SK-N-SH (cell line): ENCODE measurements at regions not wholly inside any gene's neighbourhood (a gene's known extent, or its start where the extent isn't known, plus 50 kb on each side); places are given as distances from the start of the nearest gene placed in this dataset.
"Not testable (repeated sequence)": the region's sequence is repeated elsewhere in the genome, so short reads cannot be mapped to it uniquely, and the experiment has no call there.

ENCODE experiments used
- CTCF ChIA-PET: fragments of 300-600, 350-600 bp; formaldehyde crosslinking; extraction: SDS; loops from one replicate; lab custom pipeline; 2021; lab: Yijun Ruan, JAX
- POLR2A ChIA-PET: fragments of 350-600 bp; sonication (Branson Sonifier 250); formaldehyde crosslinking; extraction: SDS; loops from one replicate; lab custom pipeline; 2020; ENCODE audit warnings: antibody characterized with exemption, inconsistent platforms; lab: Yijun Ruan, JAX
- DNase-seq: peaks from one replicate; pipeline ENCODE4 v3.0.0; 2012
- H2AFZ ChIP-seq: fragments of 200-600 bp; sonication (generic); 2 replicates; pipeline ENCODE4 v1.8.1; 2016; ENCODE audit warnings: antibody characterized with exemption, mild to moderate bottlenecking, low read depth
- H3F3A ChIP-seq: fragments of 200-600 bp; sonication (generic); replicated peaks from 2 replicates; pipeline ENCODE3; 2016; ENCODE audit warnings: antibody characterized with exemption, mild to moderate bottlenecking; ENCODE audit not compliant: insufficient read depth
- H3K27ac ChIP-seq, 2 experiments: fragments of 200-500 bp in 1 of 2; fragments of 200-600 bp in 1 of 2; sonication (Bioruptor generic) in 1 of 2; sonication (generic), shearing (Covaris generic) in 1 of 2; 2 replicates each; pipeline versions ENCODE4 v1.5.1 to v1.6.1; 2014 to 2016; ENCODE audit warnings: low read depth in 2 of 2, inconsistent platforms in 1 of 2, low read length in 1 of 2, mild to moderate bottlenecking in 1 of 2, mixed read lengths in 1 of 2
- H3K27me3 ChIP-seq: fragments of 200-600 bp; sonication (generic), shearing (Covaris generic); 2 replicates; pipeline ENCODE4 v1.6.1; 2016; ENCODE audit warnings: mixed run types; ENCODE audit not compliant: insufficient read depth
- H3K36me3 ChIP-seq, 2 experiments: fragments of 200-500 bp in 1 of 2; fragments of 200-600 bp in 1 of 2; sonication (Bioruptor generic) in 1 of 2; sonication (generic) in 1 of 2; replicated peaks in 1 of 2; 2 replicates each; pipeline versions ENCODE3 to v1.5.1; 2014 to 2016; ENCODE audit warnings: low read length in 1 of 2, mild to moderate bottlenecking in 1 of 2; ENCODE audit not compliant: insufficient read depth in 2 of 2, control insufficient read depth in 1 of 2
- H3K4me1 ChIP-seq, 2 experiments: fragments of 200-500 bp in 1 of 2; fragments of 200-600 bp in 1 of 2; sonication (Bioruptor generic) in 1 of 2; sonication (generic), shearing (Covaris generic) in 1 of 2; 2 replicates each; pipeline versions ENCODE4 v1.5.1 to v1.6.1; 2014 to 2016; ENCODE audit warnings: low read depth in 1 of 2, low read length in 1 of 2, mixed run types in 1 of 2; ENCODE audit not compliant: insufficient read depth in 2 of 2, control insufficient read depth in 1 of 2
- H3K4me2 ChIP-seq: fragments of 200-600 bp; sonication (generic), shearing (Covaris generic); 2 replicates; pipeline ENCODE4 v1.6.1; 2017; ENCODE audit warnings: mixed run types
- H3K4me3 ChIP-seq, 2 experiments: fragments of 200-500 bp in 1 of 2; fragments of 200-600 bp in 1 of 2; sonication (Bioruptor generic) in 1 of 2; sonication (generic), shearing (Covaris generic) in 1 of 2; 2 replicates each; pipeline versions ENCODE4 v1.5.1 to v1.8.1; 2014 to 2016; ENCODE audit warnings: low read depth in 2 of 2, inconsistent platforms in 1 of 2, low read length in 1 of 2, mild to moderate bottlenecking in 1 of 2, mixed read lengths in 1 of 2, moderate library complexity in 1 of 2
- H3K79me2 ChIP-seq: fragments of 200-600 bp; sonication (generic); 2 replicates; pipeline ENCODE4 v1.8.1; 2017; ENCODE audit warnings: mild to moderate bottlenecking; ENCODE audit not compliant: insufficient read depth
- H3K9ac ChIP-seq: fragments of 200-600 bp; sonication (generic); 2 replicates; pipeline ENCODE4 v1.6.1; 2017; ENCODE audit warnings: mixed run types
- H3K9me2 ChIP-seq: fragments of 200-600 bp; sonication (generic); 2 replicates; pipeline ENCODE4 v1.6.1; 2017; ENCODE audit warnings: mixed run types
- H3K9me3 ChIP-seq: fragments of 200-600 bp; sonication (generic); 2 replicates; pipeline ENCODE4 v1.6.1; 2017; ENCODE audit warnings: mixed run types, mild to moderate bottlenecking, moderate library complexity
- H4K20me1 ChIP-seq: fragments of 200-600 bp; sonication (generic); 2 replicates; pipeline ENCODE4 v1.6.1; 2017; ENCODE audit warnings: mild to moderate bottlenecking, mixed run types; ENCODE audit not compliant: insufficient read depth
- CHD2 ChIP-seq: fragments of 150-350 bp; IDR thresholded peaks from 2 replicates; pipeline ENCODE4 v1.6.1; 2018; ENCODE audit warnings: low read length; ENCODE audit not compliant: partially characterized antibody
- ELF1 ChIP-seq: IDR thresholded peaks from 2 replicates; pipeline ENCODE4 v1.4.0; 2012
- FOSL2 ChIP-seq: IDR thresholded peaks from 2 replicates; pipeline ENCODE4 v1.4.0; 2012; ENCODE audit warnings: low read depth, mild to moderate bottlenecking, moderate library complexity, borderline replicate concordance
- FOXJ3 ChIP-seq: sonication (generic); formaldehyde crosslinking; IDR thresholded peaks from 2 replicates; pipeline ENCODE4 v1.5.1; 2020; ENCODE audit warnings: mild to moderate bottlenecking, missing genetic modification reagents
- JUND ChIP-seq: IDR thresholded peaks from 2 replicates; pipeline ENCODE4 v1.4.0; 2012
- MAX ChIP-seq: IDR thresholded peaks from 2 replicates; pipeline ENCODE4 v1.4.0; 2012; ENCODE audit warnings: low read depth
- NFIC ChIP-seq: IDR thresholded peaks from 2 replicates; pipeline ENCODE4 v1.4.0; 2012; ENCODE audit warnings: borderline replicate concordance
- PBX3 ChIP-seq: IDR thresholded peaks from 2 replicates; pipeline ENCODE4; 2012
- RCOR1 ChIP-seq: fragments of 150-350 bp; IDR thresholded peaks from 2 replicates; pipeline ENCODE4 v1.6.1; 2017; ENCODE audit warnings: antibody characterized with exemption, low read length
- REST ChIP-seq: IDR thresholded peaks from 2 replicates; pipeline ENCODE4 v1.6.1; 2012; ENCODE audit warnings: mild to moderate bottlenecking, low read depth, low read length, moderate library complexity
- SMC3 ChIP-seq: IDR thresholded peaks from 2 replicates; pipeline ENCODE4 v1.6.1; 2012; ENCODE audit warnings: low read depth, low read length, improper control_type of control experiment
- TCF12 ChIP-seq: IDR thresholded peaks from 2 replicates; pipeline ENCODE4 v1.4.0; 2012
- TEAD4 ChIP-seq: IDR thresholded peaks from 2 replicates; pipeline ENCODE4 v1.4.0; 2012; ENCODE audit warnings: mild to moderate bottlenecking, borderline replicate concordance; ENCODE audit not compliant: insufficient read depth
- YY1 ChIP-seq: IDR thresholded peaks from 2 replicates; pipeline ENCODE4 v1.4.0; 2012; ENCODE audit warnings: low read depth, mild to moderate bottlenecking
- WGBS: methylation state at CpG from one replicate; pipeline ENCODE4 v1.1.6; 2017; ENCODE audit warnings: low lambda C conversion rate; 5-methylcytosine and 5-hydroxymethylcytosine counted together

DNA sequence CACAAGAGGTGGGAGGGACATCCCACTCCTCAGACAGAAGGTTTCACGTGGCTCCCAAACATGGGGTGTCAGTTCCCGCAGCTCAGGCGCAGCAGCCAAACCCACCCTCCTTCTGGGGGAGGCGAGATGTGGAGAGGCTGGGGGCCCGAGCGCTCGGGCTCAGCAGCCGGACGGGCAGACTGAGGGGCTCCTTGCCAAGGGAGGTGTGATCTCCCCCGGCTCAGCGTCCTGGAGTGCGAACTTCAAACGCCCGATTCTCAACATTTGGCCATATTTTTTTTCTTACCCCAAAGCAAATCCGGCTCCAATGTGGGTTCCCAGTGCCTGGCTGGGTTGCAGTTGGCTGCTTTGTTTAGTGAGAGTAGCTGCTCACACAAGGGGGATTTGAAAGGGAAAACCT, 477.9 kb downstream of the MN1 start:
- Histone ChIP-seq H2AFZ (no peak overlapping the region), H3K27ac (no peak overlapping the region), H3K4me1 (no peaks in the 10 kb centered on the region), H3K27me3 (no peaks in the 10 kb centered on the region), H3K36me3 (no peaks in the 10 kb centered on the region), H3K4me2 (no peak overlapping the region), H3K9ac (no peak overlapping the region), H3K9me3 (no peaks in the 10 kb centered on the region), H3K9me2 (no peaks in the 10 kb centered on the region), H3K79me2 (no peaks in the 10 kb centered on the region), H3K4me3 (no peak overlapping the region), H3F3A (no peaks in the 10 kb centered on the region), H4K20me1 (no peaks in the 10 kb centered on the region)
- TF ChIP-seq TEAD4 (no peak), TCF12 (no peak), FOXJ3 (CRISPR knock-in tag) (no peak), NFIC (no peak), CHD2 (no peak), MAX (no peak), REST (no peak), PBX3 (no peak), YY1 (no peak), FOSL2 (no peak), JUND (no peak), SMC3 (no peak), ELF1 (no peak), RCOR1 (no peak)
- POLR2A ChIA-PET, result no interaction called here
- no peak for DNase-seq
- 50% methylated on average over 9 of the region's 15 CpGs for WGBS
- CTCF ChIA-PET, result interaction anchor here (0.6 to 1.7 kb wide), 3 partner anchors 8 to 832 kb away, joined by 3 to 8 read pairs (median 3); no protein-coding TSS in a partner anchor

DNA sequence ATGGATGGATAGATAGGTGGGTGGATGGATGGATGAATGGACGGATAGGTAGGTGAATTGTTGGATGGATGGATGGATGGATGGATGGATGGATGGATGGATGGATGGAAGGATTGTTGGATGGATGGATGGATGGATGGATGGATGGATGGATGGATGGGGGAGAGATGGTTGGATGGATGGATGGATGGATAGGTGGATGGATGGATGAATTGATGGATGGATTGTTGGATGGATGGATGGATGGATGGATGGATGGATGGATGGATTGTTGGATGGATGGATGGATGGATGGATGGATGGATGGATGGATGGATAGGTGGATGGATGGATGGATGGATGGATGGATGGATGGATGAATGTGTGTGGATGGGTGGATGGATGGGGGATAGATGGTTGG, 476.6 kb downstream of the MN1 start:
- H3K9me3 ChIP-seq, H3K4me3 ChIP-seq, H4K20me1 ChIP-seq, CTCF ChIA-PET, H3K27ac ChIP-seq, H3K9ac ChIP-seq, H3K27me3 ChIP-seq, H3K4me2 ChIP-seq, H3K4me1 ChIP-seq, DNase-seq, H3F3A ChIP-seq, POLR2A ChIA-PET, H3K79me2 ChIP-seq, H3K36me3 ChIP-seq, H2AFZ ChIP-seq, H3K9me2 ChIP-seq: not testable (repeated sequence)
- WGBS, result 16% methylated on average over 1 of the region's 1 CpG
